ENCODE measurements at regions not wholly inside any gene's neighbourhood (a gene's known extent, or its start where the extent isn't known, plus 50 kb on each side); places are given as distances from the start of the nearest gene placed in this dataset.

GRCh38 chr2:18093196-18093595 is 214.7 kb downstream of the KCNS3 start:
- DNase-seq (ENCODE audit: low read depth): no peak
- H3K4me3 ChIP-seq (ENCODE audit: low read depth, low read length): no peak overlapping the region
- H3K27me3 ChIP-seq (ENCODE audit: control insufficient read depth, insufficient read depth, low read length): no peaks in the 10 kb centered on the region
- TF ChIP-seq CTCF (IDR thresholded peaks at IDR 0.05; ENCODE audit: insufficient read depth, low read length, poor library complexity, severe bottlenecking): no peak
- no peaks in the 10 kb centered on the region for H3K36me3 ChIP-seq (ENCODE audit: control insufficient read depth, insufficient read depth, low read length)

- TF ChIP-seq CTCF (IDR thresholded peaks at IDR 0.05; ENCODE audit: insufficient read depth, low read length, poor library complexity, severe bottlenecking): no peak
- Histone ChIP-seq H3K27me3 (ENCODE audit: control insufficient read depth, insufficient read depth, low read length) (no peaks in the 10 kb centered on the region), H3K4me3 (ENCODE audit: low read depth, low read length) (no peak overlapping the region), H3K36me3 (ENCODE audit: control insufficient read depth, insufficient read depth, low read length) (no peaks in the 10 kb centered on the region)
- no peak for DNase-seq (ENCODE audit: low read depth)
Observed at GRCh38 chr2:18092760-18093159, 214.3 kb downstream of the KCNS3 start.

GRCh38 chr2:18085593-18085992 is 207.1 kb downstream of the KCNS3 start:
- Histone ChIP-seq H3K27me3 (ENCODE audit: control insufficient read depth, insufficient read depth, low read length) (no peaks in the 10 kb centered on the region), H3K4me3 (ENCODE audit: low read depth, low read length) (no peak overlapping the region), H3K36me3 (ENCODE audit: control insufficient read depth, insufficient read depth, low read length) (no peaks in the 10 kb centered on the region)
- TF ChIP-seq CTCF (IDR thresholded peaks at IDR 0.05; ENCODE audit: insufficient read depth, low read length, poor library complexity, severe bottlenecking): no peak
- no peak for DNase-seq (ENCODE audit: low read depth)

GRCh38 chr2:18084376-18084775 is 205.9 kb downstream of the KCNS3 start:
- Histone ChIP-seq H3K27me3 (ENCODE audit: control insufficient read depth, insufficient read depth, low read length) (no peaks in the 10 kb centered on the region), H3K36me3 (ENCODE audit: control insufficient read depth, insufficient read depth, low read length) (no peaks in the 10 kb centered on the region), H3K4me3 (ENCODE audit: low read depth, low read length) (no peak overlapping the region)
- no peak for TF ChIP-seq CTCF (IDR thresholded peaks at IDR 0.05; ENCODE audit: insufficient read depth, low read length, poor library complexity, severe bottlenecking)
- DNase-seq (ENCODE audit: low read depth): no peak

GRCh38 chr2:18083806-18084205 is 205.3 kb downstream of the KCNS3 start:
- TF ChIP-seq CTCF (IDR thresholded peaks at IDR 0.05; ENCODE audit: insufficient read depth, low read length, poor library complexity, severe bottlenecking): no peak
- no peak for DNase-seq (ENCODE audit: low read depth)
- Histone ChIP-seq H3K27me3 (ENCODE audit: control insufficient read depth, insufficient read depth, low read length) (no peaks in the 10 kb centered on the region), H3K36me3 (ENCODE audit: control insufficient read depth, insufficient read depth, low read length) (no peaks in the 10 kb centered on the region), H3K4me3 (ENCODE audit: low read depth, low read length) (no peak overlapping the region)

- Histone ChIP-seq H3K4me3 (ENCODE audit: low read depth, low read length) (no peak overlapping the region), H3K36me3 (ENCODE audit: control insufficient read depth, insufficient read depth, low read length) (no peaks in the 10 kb centered on the region), H3K27me3 (ENCODE audit: control insufficient read depth, insufficient read depth, low read length) (no peaks in the 10 kb centered on the region)
- no peak for DNase-seq (ENCODE audit: low read depth)
- no peak for TF ChIP-seq CTCF (IDR thresholded peaks at IDR 0.05; ENCODE audit: insufficient read depth, low read length, poor library complexity, severe bottlenecking)
Observed at GRCh38 chr2:18078216-18078615, 199.7 kb downstream of the KCNS3 start.
